OCI-LY7 (cell line): ENCODE measurements at regions not wholly inside any gene's neighbourhood (a gene's known extent, or its start where the extent isn't known, plus 50 kb on each side); places are given as distances from the start of the nearest gene placed in this dataset.

Experiments
- BruUV-seq: library from RNA; stranded (reverse); fragments of 400-500 nt; replicated peaks from 2 replicates; lab custom pipeline; 2021; lab: Mats Ljungman, UMichigan
- CTCF ChIA-PET: fragments of 300-600 bp; sonication (Branson Sonifier 250); formaldehyde crosslinking; loops from one replicate; lab custom pipeline; 2022; ENCODE audit warnings: antibody characterized with exemption; ENCODE audit not compliant: unreplicated experiment; lab: Charles Lee
- POLR2A ChIA-PET: fragments of 300-600 bp; sonication (Branson Sonifier 250); formaldehyde crosslinking; loops from one replicate; lab custom pipeline; 2022; ENCODE audit warnings: antibody characterized with exemption; lab: Charles Lee
- DNase-seq: peaks from one replicate; pipeline ENCODE4 v3.0.0-alpha.2; 2015; ENCODE audit warnings: low spot score
- H2AFZ ChIP-seq: fragments of 200-600 bp; sonication (generic), shearing (Covaris generic); 2 replicates; pipeline ENCODE4 v1.6.1; 2014; ENCODE audit warnings: mild to moderate bottlenecking, antibody characterized with exemption, low read length, moderate library complexity
- H3K27ac ChIP-seq: fragments of 200-600 bp; sonication (generic); 2 replicates; pipeline ENCODE4 v1.5.1; 2014; ENCODE audit warnings: mixed run types, low read depth, mild to moderate bottlenecking, moderate library complexity, low read length, inconsistent platforms; ENCODE audit not compliant: poor library complexity, severe bottlenecking
- H3K36me3 ChIP-seq: fragments of 200-600 bp; sonication (generic); 2 replicates; pipeline ENCODE4 v1.6.1; 2014; ENCODE audit warnings: mild to moderate bottlenecking, antibody characterized with exemption, low read length, moderate library complexity, mixed read lengths; ENCODE audit not compliant: insufficient read depth
- H3K4me1 ChIP-seq: fragments of 200-600 bp; sonication (generic); 2 replicates; pipeline ENCODE4 v1.5.1; 2014; ENCODE audit warnings: mild to moderate bottlenecking, low read length; ENCODE audit not compliant: insufficient read depth, poor library complexity, severe bottlenecking
- H3K4me2 ChIP-seq: fragments of 200-600 bp; sonication (generic); 2 replicates; pipeline ENCODE4 v1.6.1; 2014; ENCODE audit warnings: mild to moderate bottlenecking, low read length
- H3K4me3 ChIP-seq: fragments of 200-600 bp; sonication (generic); 2 replicates; pipeline ENCODE4 v1.5.1; 2014; ENCODE audit warnings: mild to moderate bottlenecking, low read depth, low read length; ENCODE audit not compliant: poor library complexity, severe bottlenecking
- H3K79me2 ChIP-seq: fragments of 200-600 bp; sonication (generic); 2 replicates; pipeline ENCODE4 v1.6.1; 2016; ENCODE audit warnings: low read depth, mild to moderate bottlenecking, low read length, moderate library complexity, mixed read lengths; ENCODE audit not compliant: insufficient read depth
- H3K9me2 ChIP-seq: fragments of 200-600 bp; sonication (generic); 2 replicates; pipeline ENCODE4 v1.6.1; 2016; ENCODE audit warnings: mild to moderate bottlenecking, low read length, mixed read lengths; ENCODE audit not compliant: insufficient read depth
- H3K9me3 ChIP-seq: fragments of 200-600 bp; sonication (generic); 2 replicates; pipeline ENCODE4 v1.6.1; 2014; ENCODE audit warnings: mild to moderate bottlenecking, mixed run types, low read length, mixed read lengths
- H4K20me1 ChIP-seq: fragments of 200-600 bp; sonication (generic); 2 replicates; pipeline ENCODE4 v1.6.1; 2014; ENCODE audit warnings: mild to moderate bottlenecking, antibody characterized with exemption, low read length, moderate library complexity, mixed read lengths; ENCODE audit not compliant: insufficient read depth
- EZH2phosphoT487 ChIP-seq: fragments of 200-600 bp; sonication (generic); IDR thresholded peaks from 2 replicates; pipeline ENCODE4 v1.6.1; 2018; ENCODE audit warnings: low read depth, borderline replicate concordance, mild to moderate bottlenecking, mixed run types, antibody characterized with exemption, low read length, moderate library complexity, mixed read lengths
- intact Hi-C: fragments of 100-400 bp; cut with micrococcal nuclease; formaldehyde crosslinking; loops from one replicate; pipeline ENCODE4 v1.10.0; 2022; ENCODE audit not compliant: unreplicated experiment
- TF ChIP-seq, protein P1 (sequence below): fragments of 200-600 bp; sonication (generic); conservative IDR thresholded peaks from 2 replicates; pipeline ENCODE4 v1.5.1; 2014; ENCODE audit warnings: mild to moderate bottlenecking, antibody characterized with exemption, low read length, moderate library complexity, mixed read lengths

GRCh38 chr7:109552017-109552416 is 982.3 kb downstream of the DNAJB9 start:
- no TSS peak for BruUV-seq
- Histone ChIP-seq H3K9me3 (no peaks in the 10 kb centered on the region), H3K9me2 (no peaks in the 10 kb centered on the region), H3K4me1 (no peaks in the 10 kb centered on the region), H4K20me1 (no peaks in the 10 kb centered on the region), H3K27ac (no peak overlapping the region), H3K4me2 (no peak overlapping the region), H3K4me3 (no peak overlapping the region), H3K79me2 (no peaks in the 10 kb centered on the region), H2AFZ (no peak overlapping the region), H3K36me3 (no peaks in the 10 kb centered on the region)
- CTCF ChIA-PET, result no interaction called here
- TF ChIP-seq, protein P1, sequence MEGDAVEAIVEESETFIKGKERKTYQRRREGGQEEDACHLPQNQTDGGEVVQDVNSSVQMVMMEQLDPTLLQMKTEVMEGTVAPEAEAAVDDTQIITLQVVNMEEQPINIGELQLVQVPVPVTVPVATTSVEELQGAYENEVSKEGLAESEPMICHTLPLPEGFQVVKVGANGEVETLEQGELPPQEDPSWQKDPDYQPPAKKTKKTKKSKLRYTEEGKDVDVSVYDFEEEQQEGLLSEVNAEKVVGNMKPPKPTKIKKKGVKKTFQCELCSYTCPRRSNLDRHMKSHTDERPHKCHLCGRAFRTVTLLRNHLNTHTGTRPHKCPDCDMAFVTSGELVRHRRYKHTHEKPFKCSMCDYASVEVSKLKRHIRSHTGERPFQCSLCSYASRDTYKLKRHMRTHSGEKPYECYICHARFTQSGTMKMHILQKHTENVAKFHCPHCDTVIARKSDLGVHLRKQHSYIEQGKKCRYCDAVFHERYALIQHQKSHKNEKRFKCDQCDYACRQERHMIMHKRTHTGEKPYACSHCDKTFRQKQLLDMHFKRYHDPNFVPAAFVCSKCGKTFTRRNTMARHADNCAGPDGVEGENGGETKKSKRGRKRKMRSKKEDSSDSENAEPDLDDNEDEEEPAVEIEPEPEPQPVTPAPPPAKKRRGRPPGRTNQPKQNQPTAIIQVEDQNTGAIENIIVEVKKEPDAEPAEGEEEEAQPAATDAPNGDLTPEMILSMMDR, result no peak
- no peak for TF ChIP-seq EZH2phosphoT487
- no peak for DNase-seq
- POLR2A ChIA-PET, result interaction anchor here (0.6 to 0.7 kb wide), 2 partner anchors 490 to 516 kb away, joined by 3 to 6 read pairs; no protein-coding TSS in a partner anchor
- intact Hi-C loops, result no loop called here

GRCh38 chr7:109577265-109577664 is 1007.6 kb downstream of the DNAJB9 start:
- Histone ChIP-seq H3K36me3 (no peaks in the 10 kb centered on the region), H4K20me1 (no peaks in the 10 kb centered on the region), H3K4me1 (no peaks in the 10 kb centered on the region), H3K9me2 (no peaks in the 10 kb centered on the region), H2AFZ (no peak overlapping the region), H3K79me2 (no peaks in the 10 kb centered on the region), H3K4me3 (no peak overlapping the region), H3K27ac (no peak overlapping the region), H3K9me3 (no peaks in the 10 kb centered on the region), H3K4me2 (no peak overlapping the region)
- BruUV-seq, result no TSS peak
- TF ChIP-seq, protein P1, result no peak
- no peak for TF ChIP-seq EZH2phosphoT487
- no peak for DNase-seq
- POLR2A ChIA-PET, result no interaction called here
- CTCF ChIA-PET, result no interaction called here
- intact Hi-C loops, result no loop called here

DNA sequence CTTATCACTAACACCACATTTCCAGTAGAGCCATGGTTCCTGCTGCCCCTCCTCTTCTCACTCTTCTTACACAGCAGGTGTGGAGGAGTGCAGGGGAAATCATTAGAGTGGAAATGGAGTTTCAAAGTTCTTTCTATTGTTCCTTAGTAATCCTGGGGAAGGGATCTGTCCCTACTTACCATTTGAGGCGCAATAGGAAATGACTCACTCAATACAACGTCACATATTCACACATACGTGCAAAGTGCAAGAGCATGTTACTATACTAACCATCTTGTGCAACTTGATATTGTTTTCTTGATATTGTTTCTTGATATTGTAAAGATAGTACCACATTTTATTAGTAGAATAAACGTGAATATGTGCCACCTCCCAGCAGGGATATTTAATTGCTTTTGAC is 1010.2 kb downstream of the DNAJB9 start:
- intact Hi-C loops, result no loop called here

More for the DNA sequence above, 1010.2 kb downstream of the DNAJB9 start:
- Histone ChIP-seq H3K79me2 (no peaks in the 10 kb centered on the region), H4K20me1 (no peaks in the 10 kb centered on the region), H3K4me2 (no peak overlapping the region), H3K27ac (no peak overlapping the region), H3K4me1 (no peaks in the 10 kb centered on the region), H3K36me3 (no peaks in the 10 kb centered on the region), H3K9me3 (no peaks in the 10 kb centered on the region), H3K4me3 (no peak overlapping the region), H3K9me2 (no peaks in the 10 kb centered on the region), H2AFZ (no peak overlapping the region)
- TF ChIP-seq, protein P1, result no peak
- TF ChIP-seq EZH2phosphoT487, result no peak
- no TSS peak for BruUV-seq
- CTCF ChIA-PET, result no interaction called here
- no peak for DNase-seq
- POLR2A ChIA-PET, result no interaction called here
